Neural progenitor cell (in vitro differentiated cells): ENCODE measurements at regions not wholly inside any gene's neighbourhood (a gene's known extent, or its start where the extent isn't known, plus 50 kb on each side); places are given as distances from the start of the nearest gene placed in this dataset.

Experiments
- CTCF ChIP-seq: fragments of 200-600 bp; sonication (generic); IDR thresholded peaks from 2 replicates; pipeline ENCODE4 v1.5.1; 2017; ENCODE audit warnings: antibody characterized with exemption, mild to moderate bottlenecking
- EZH2 ChIP-seq: fragments of 200-600 bp; sonication (generic); IDR thresholded peaks from 2 replicates; pipeline ENCODE4 v1.6.1; 2017; ENCODE audit warnings: antibody characterized with exemption, mild to moderate bottlenecking, moderate library complexity
- EZH2phosphoT487 ChIP-seq: fragments of 200-600 bp; sonication (generic); IDR thresholded peaks from 2 replicates; pipeline ENCODE4 v1.6.1; 2017; ENCODE audit warnings: antibody characterized with exemption

- TF ChIP-seq CTCF (no peak), EZH2 (no peak), EZH2phosphoT487 (no peak)
These were observed 477.4 kb upstream of the ADAMTS16 start for GRCh38 chr5:4662756-4663155.
